G401 (cell line): ENCODE measurements at regions not wholly inside any gene's neighbourhood (a gene's known extent, or its start where the extent isn't known, plus 50 kb on each side); places are given as distances from the start of the nearest gene placed in this dataset.

Experiments
- DNase-seq: peaks from one replicate; pipeline ENCODE4 v3.0.0-alpha.2; 2015; ENCODE audit warnings: low spot score
- in situ Hi-C: cut with HindIII; loops from 2 replicates; pipeline ENCODE4 v1.10.0; 2016; ENCODE audit warnings: low sequenced_read_pairs, mixed read lengths

GRCh38 chr2:147575106-147575505, 269.7 kb upstream of the ACVR2A start:
- no peak for DNase-seq
- in situ Hi-C loops: no loop called here

GRCh38 chr2:147572622-147573021, 272.2 kb upstream of the ACVR2A start:
- in situ Hi-C loops: no loop called here

DNA sequence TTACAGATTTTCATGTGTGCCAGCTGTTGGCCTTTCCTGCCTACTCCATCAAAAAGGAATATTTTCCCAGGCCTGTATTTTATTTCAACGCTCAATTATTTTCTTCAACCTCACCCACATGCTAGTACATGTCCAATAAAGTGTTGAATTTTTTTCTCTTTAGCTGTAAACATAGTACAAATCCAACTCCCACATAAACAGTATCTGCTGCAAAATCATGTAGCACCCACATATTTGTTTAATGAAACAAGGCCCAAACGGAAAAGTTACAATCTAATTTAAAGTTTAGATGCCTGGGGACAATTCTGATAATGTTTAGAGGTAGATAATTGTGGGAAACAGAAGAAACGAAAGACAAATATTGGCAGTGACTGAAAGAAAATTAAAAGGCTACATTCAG, 275.4 kb upstream of the ACVR2A start:
- in situ Hi-C loops: no loop called here
- no peak for DNase-seq

More at GRCh38 chr2:147572622-147573021, 272.2 kb upstream of the ACVR2A start:
- no peak for DNase-seq

GRCh38 chr2:147568109-147568508, 276.7 kb upstream of the ACVR2A start:
- DNase-seq: no peak
- in situ Hi-C loops: no loop called here

- in situ Hi-C loops: no loop called here
- DNase-seq: no peak
Measured at GRCh38 chr2:147567136-147567535, 277.7 kb upstream of the ACVR2A start.

- no peak for DNase-seq
- in situ Hi-C loops: no loop called here
Measured at GRCh38 chr2:147560810-147561535, 283.9 kb upstream of the ACVR2A start.

GRCh38 chr2:147559070-147559725, 285.6 kb upstream of the ACVR2A start:
- in situ Hi-C loops: no loop called here
- DNase-seq: no peak

DNA sequence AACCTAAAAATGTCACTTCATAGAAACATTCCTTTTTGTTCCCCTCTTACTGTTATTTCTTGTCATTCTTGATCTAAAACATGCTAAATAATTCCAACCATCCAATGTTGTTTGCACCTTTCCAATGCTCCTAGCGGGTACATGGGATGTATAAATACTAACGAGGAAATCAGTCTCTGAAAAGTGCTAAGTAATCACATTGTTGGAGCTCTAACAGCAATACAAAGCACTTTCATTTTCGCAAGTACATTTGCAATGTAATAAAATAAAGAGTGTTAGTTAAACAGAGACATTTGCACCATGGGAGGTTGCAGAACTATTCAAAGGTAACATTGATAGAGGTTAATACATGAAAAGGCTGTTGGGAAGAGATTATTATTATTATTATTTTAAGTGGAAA, 286.2 kb upstream of the ACVR2A start:
- DNase-seq: no peak
- in situ Hi-C loops: no loop called here

DNA sequence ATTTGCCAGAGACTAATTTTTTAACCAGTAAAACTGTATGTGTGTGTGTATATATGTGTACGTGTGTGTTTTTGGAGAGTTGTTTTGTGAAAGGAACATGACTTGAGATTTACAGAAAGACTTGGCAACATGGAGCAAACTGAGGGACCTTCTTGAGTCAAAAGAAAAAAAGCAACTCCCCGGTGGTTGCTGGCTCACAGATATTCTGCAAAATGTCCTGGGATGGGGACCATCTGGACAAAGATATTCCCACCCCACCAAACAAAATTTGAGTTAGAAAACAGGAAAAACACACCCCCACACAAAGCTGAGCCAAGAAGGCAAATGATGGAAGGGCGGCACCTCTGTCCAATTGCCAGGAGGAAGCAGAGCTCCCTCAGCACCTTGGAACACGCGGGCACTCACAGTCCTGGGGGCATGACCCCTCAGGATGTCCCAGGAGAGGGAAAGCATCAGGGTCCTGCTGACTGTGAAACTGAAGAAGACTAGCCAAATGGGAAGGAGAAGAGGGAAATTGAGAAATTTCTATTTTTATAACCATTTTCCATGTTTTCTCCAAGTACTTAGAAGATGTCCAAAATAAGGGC, 290.2 kb upstream of the ACVR2A start:
- in situ Hi-C loops: no loop called here
- DNase-seq: no peak

DNA sequence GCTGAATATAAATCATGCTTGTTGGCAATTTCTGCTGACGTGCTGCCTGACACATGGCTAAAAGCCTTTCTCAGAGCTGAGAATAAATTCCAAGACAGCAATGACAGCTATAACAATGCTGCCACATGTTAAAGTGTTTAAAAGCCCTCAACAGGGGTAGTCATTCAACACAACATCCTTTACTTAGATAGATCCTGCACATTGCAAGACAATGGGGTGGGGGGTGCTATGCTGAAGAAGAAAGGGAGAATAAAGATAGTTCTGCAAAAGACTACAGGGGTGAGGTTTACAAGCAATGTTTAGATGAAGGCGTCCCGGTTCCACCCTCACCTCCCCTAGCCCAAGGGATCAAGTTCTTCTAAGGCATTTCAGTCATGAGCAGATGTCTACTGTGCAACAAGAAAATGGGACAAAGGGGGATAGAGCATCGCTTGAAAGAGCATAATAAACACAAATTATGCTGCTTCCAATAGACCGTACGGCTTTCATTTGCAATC, 291.0 kb upstream of the ACVR2A start:
- in situ Hi-C loops: no loop called here
- no peak for DNase-seq

DNA sequence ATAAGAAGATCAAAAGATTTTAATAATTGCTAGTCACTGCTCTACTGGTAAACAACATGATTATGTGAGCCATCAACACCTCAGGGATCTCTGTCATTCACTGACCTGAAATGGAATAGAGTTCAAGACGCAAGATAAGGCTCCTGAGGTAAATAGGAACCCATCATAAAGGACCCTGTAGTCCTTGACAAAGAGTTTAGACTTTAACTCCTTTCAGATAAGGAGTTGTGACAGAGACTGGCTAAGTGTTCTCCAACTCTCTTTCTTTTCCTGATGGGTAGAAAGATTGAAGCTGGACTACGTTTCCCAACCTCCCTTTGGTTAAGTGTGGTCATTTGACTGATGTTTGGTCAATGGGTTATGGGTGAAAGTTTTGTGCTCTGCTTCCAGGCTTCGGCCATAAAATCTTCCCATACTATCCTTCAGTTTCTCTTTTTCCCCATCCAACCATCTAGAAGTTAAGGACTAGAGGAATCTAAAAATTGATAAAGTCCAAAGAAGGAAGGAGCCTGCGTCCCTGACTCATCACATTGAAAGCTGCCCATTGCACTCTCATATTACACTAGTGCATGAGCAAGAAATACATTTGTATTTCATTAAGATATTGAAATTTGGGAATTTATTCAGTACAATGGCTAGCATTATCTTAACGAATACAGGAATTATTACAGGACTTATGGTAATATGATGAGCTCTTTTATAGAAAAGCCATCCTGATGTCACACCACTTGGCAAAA, 293.7 kb upstream of the ACVR2A start:
- in situ Hi-C loops: no loop called here
- DNase-seq: no peak

- in situ Hi-C loops: no loop called here
- DNase-seq: no peak
Measured at GRCh38 chr2:147549054-147549453, 295.8 kb upstream of the ACVR2A start.

- DNase-seq: no peak
- in situ Hi-C loops: no loop called here
Measured at GRCh38 chr2:147548451-147548850, 296.4 kb upstream of the ACVR2A start.

- in situ Hi-C loops: no loop called here
- DNase-seq: no peak
Measured at GRCh38 chr2:147547440-147547839, 297.4 kb upstream of the ACVR2A start.

DNA sequence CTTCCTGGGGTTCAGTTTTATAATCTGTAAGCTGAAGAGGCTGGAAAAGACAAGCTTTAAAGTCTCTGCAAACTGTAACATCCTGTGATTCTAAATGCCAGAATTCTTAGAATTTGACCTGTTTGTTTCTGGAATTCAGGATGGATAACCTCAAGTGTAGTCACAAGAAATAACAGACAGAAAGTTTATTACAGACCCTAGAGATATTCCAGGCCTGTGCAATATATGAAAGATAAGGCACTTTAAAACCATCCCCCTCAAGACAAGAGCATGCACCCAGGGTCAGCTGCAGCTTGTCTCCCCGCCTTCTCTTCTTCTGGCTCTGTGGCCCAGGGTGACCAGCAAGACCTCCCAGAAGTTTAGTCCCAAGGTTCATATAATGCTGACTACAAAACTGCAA, 298.7 kb upstream of the ACVR2A start:
- in situ Hi-C loops: no loop called here
- DNase-seq: no peak

- no peak for DNase-seq
- in situ Hi-C loops: no loop called here
Measured at GRCh38 chr2:147543056-147543455, 301.8 kb upstream of the ACVR2A start.

- in situ Hi-C loops: no loop called here
- DNase-seq: no peak
Measured at GRCh38 chr2:147542351-147542750, 302.5 kb upstream of the ACVR2A start.

DNA sequence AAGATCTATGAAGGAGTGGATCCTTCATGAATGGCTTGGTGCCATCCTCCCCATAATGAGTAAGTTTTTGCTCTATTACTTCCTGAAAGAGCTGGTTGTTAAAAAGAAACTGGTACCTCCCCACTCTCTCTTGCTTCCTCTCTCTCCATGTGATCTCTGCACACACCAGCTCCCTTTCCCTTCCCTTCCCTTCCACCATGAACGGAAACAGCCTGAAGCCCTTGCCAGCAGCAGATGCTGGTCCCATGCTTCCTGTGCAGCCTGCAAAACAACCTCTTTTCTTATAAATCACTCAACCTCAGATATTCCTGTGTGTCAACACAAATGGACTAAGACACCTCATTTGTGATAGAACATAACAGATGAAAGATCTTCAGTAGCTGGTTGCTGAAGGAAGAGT, 303.5 kb upstream of the ACVR2A start:
- no peak for DNase-seq
- in situ Hi-C loops: no loop called here

GRCh38 chr2:147538821-147539220, 306.0 kb upstream of the ACVR2A start:
- DNase-seq: no peak
- in situ Hi-C loops: no loop called here

DNA sequence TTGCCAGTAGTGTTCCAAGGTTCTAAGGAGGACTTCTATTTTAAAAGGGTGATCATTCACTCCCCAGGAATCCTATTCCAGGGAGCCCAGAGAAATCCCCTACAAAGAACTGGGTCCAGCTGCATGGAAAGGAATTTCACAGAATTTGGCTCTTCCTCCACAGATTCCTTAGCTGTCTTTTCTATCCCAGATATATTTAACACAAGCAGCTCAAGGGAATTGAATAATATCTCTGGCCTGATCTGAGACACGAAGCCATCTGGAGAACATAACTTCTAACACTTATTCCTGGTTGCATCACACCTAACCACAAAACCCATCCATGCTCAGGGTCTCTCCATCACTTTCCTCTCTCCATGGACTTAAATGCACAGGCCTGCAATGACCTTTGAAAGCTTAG, 306.7 kb upstream of the ACVR2A start:
- in situ Hi-C loops: no loop called here

More for the DNA sequence above, 306.7 kb upstream of the ACVR2A start:
- no peak for DNase-seq
